HFF-Myc (cell line): ENCODE measurements at regions not wholly inside any gene's neighbourhood (a gene's known extent, or its start where the extent isn't known, plus 50 kb on each side); places are given as distances from the start of the nearest gene placed in this dataset.
A peak's percentile ranks its signal among the peaks of the same experiment; 100 is the strongest.

Experiments
- DNase-seq: peaks from one replicate; pipeline ENCODE4 v3.0.0-alpha.2; 2011; ENCODE audit warnings: low read depth; ENCODE audit errors: extremely low read depth
- H3K4me3 ChIP-seq: replicated peaks from 2 replicates; pipeline ENCODE4 v1.5.1; 2011; ENCODE audit warnings: low read depth, mild to moderate bottlenecking, control low read depth, low read length
- CTCF ChIP-seq: IDR thresholded peaks from 2 replicates; pipeline ENCODE4 v1.5.1; 2012; ENCODE audit warnings: mild to moderate bottlenecking, low read depth, low read length, control low read depth; ENCODE audit errors: missing control alignments

GRCh38 chr18:73653251-73653650 is 494.4 kb downstream of the FBXO15 start:
- TF ChIP-seq CTCF: no peak
- no peak for DNase-seq
- H3K4me3 ChIP-seq: no peak overlapping the region

GRCh38 chr18:73647391-73647790 is 500.2 kb downstream of the FBXO15 start:
- no peak for TF ChIP-seq CTCF
- H3K4me3 ChIP-seq: no peak overlapping the region
- no peak for DNase-seq

GRCh38 chr18:73646772-73647171 is 500.9 kb downstream of the FBXO15 start:
- H3K4me3 ChIP-seq: no peak overlapping the region
- no peak for TF ChIP-seq CTCF
- DNase-seq: peak; percentile 30

GRCh38 chr18:73646196-73646595 is 501.4 kb downstream of the FBXO15 start:
- DNase-seq: peak; percentile 22
- TF ChIP-seq CTCF: no peak
- H3K4me3 ChIP-seq: no peak overlapping the region

GRCh38 chr18:73645160-73645715 is 502.4 kb downstream of the FBXO15 start:
- H3K4me3 ChIP-seq: no peak overlapping the region
- no peak for TF ChIP-seq CTCF
- DNase-seq: peak; percentile 46

GRCh38 chr18:73639788-73640187 is 507.8 kb downstream of the FBXO15 start:
- no peak for DNase-seq
- TF ChIP-seq CTCF: no peak

GRCh38 chr18:73638709-73639108 is 508.9 kb downstream of the FBXO15 start:
- DNase-seq: peak; percentile 21
- no peak for TF ChIP-seq CTCF
- no peak overlapping the region for H3K4me3 ChIP-seq

More at GRCh38 chr18:73639788-73640187, 507.8 kb downstream of the FBXO15 start:
- no peak overlapping the region for H3K4me3 ChIP-seq
